ENCODE measurements at regions not wholly inside any gene's neighbourhood (a gene's known extent, or its start where the extent isn't known, plus 50 kb on each side); places are given as distances from the start of the nearest gene placed in this dataset.

DNA sequence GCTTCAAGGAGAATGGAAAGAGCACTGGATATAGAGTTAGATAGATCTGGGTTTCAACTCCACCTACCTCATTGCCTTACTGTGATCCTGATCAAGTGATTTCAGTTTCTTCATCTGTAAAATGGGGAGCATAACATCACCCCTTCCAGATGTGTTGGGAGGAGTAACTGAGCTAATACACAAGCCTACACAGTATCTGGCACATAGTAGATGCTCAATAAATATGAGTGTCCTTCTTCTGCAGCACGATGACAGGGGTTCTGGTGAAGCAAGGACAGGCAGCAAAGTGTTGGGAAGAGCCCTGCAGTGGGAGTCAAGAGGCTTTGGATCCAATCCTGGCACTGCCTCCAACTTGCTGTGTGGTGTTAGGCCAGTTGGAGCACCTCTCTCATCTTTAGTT is 270.0 kb downstream of the UACA start:
- DNase-seq (ENCODE audit: low read depth in 2 of 2, low spot score in 1 of 2): no peak

- DNase-seq (ENCODE audit: low read depth in 2 of 2, low spot score in 1 of 2): peak; percentile 56 to 59
Observed at GRCh38 chr15:70492240-70493177, 270.8 kb downstream of the UACA start.

DNA sequence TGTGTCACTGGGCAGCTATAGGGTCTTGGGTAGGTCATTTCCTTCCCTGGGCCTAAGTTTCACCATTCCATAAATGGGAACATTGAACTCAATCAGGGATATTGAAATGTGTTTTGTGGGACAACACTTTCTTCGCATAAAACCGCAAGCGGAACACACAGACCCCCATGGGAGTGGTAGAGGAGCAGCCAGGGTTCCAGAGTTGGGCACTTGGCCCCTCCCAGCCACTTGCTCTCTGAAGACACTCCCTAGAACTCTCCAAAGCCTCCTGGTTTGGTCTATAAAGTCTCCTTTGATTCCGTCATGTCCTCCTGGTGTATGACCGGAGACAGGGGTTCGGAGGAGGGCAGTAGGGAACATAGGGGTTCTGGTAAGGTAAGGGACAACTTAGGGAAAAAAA is 271.7 kb downstream of the UACA start:
- no peak for DNase-seq (ENCODE audit: low read depth in 2 of 2, low spot score in 1 of 2)

DNA sequence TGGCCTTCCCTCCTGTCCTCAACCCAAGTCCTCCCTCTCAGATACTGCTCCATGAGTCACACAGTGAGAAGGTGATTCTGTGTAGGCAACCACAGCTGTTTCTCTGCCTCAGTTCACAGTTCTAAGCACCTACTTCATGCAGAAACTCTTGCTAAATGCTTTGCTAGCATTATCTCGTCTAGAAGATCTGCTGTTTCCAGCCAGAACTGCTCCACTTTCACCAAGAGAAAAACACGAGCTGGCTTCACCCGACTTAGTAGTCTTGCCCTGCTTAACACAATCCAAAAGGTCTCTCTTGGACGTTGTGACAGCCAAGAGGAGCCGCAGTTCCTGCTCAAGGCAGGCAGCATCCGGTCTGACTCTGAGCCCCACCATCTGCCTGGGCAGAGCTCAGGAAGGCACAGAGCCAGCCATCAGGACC is 272.1 kb downstream of the UACA start:
- DNase-seq (ENCODE audit: low read depth in 2 of 2, low spot score in 1 of 2): no peak

GRCh38 chr15:70490838-70491155 is 272.6 kb downstream of the UACA start:
- DNase-seq (ENCODE audit: low read depth in 2 of 2, low spot score in 1 of 2): no peak

DNA sequence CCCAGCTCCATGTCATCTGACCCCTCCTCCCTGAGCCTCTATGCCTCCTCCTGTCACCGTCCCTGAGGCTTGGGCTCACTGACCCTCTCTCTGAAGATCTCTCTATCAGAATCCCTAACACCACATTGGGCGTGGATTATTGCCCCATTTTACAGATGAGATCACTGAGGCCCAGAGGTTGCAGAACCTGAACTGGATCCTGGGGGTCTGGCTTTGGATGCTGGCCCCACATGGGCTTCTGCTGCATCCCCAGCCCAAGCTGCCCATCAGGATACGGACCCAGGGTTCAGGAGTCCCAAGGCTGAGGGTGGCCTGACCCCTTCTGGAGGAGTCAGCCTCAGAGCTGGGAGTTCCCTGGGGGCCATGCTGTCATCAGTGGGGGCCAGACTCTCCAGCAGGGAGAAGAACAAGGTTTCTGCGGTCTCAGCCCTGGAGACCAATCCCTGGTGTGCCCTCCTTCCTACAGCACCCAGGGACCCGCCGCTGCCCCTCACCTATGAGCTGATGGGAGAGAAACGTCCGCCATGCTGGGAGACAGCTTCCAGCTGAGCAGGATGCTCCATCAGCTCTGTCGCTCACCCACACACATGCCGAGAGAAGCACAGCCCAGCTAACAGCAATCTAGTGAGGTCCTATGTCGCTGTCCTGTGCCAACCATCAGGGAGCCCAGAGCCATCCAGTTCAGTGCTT is 273.1 kb downstream of the UACA start:
- no peak for DNase-seq (ENCODE audit: low read depth in 2 of 2, low spot score in 1 of 2)

GRCh38 chr15:70488941-70489848 is 274.2 kb downstream of the UACA start:
- no peak for DNase-seq (ENCODE audit: low read depth in 2 of 2, low spot score in 1 of 2)

GRCh38 chr15:70488002-70488605 is 275.3 kb downstream of the UACA start:
- DNase-seq (ENCODE audit: low read depth in 2 of 2, low spot score in 1 of 2): peak; percentile 34 to 52

DNA sequence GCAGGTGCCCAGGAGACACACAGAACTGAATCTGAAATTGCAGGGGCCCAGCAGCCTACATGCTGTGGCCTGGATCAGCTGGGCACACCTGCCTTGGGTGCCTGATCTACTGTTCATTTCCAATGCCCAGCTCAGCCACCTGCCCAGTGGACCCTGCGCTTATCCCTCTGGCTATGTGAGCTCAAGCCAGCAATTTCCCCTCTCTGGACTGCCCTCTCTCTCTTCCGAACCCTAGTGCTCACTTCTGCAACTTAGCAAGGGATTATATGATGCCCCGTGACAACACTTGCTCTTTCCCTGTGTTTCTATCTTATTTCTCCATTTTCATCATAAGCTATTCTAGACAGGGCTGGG is 276.0 kb downstream of the UACA start:
- DNase-seq (ENCODE audit: low read depth in 2 of 2, low spot score in 1 of 2): no peak

- peak; percentile 30 to 62 for DNase-seq (ENCODE audit: low read depth in 2 of 2, low spot score in 1 of 2)
Observed at GRCh38 chr15:70486451-70487386, 276.6 kb downstream of the UACA start.

- DNase-seq (ENCODE audit: low read depth in 2 of 2, low spot score in 1 of 2): no peak
Observed at GRCh38 chr15:70486012-70486411, 277.3 kb downstream of the UACA start.

GRCh38 chr15:70484993-70485392 is 278.4 kb downstream of the UACA start:
- DNase-seq (ENCODE audit: low read depth in 2 of 2, low spot score in 1 of 2): no peak

GRCh38 chr15:70483513-70483912 is 279.8 kb downstream of the UACA start:
- DNase-seq (ENCODE audit: low read depth in 2 of 2, low spot score in 1 of 2): no peak

- DNase-seq (ENCODE audit: low read depth in 2 of 2, low spot score in 1 of 2): peak; percentile 23 to 48
Observed at GRCh38 chr15:70480196-70480856, 283.0 kb downstream of the UACA start.

- DNase-seq (ENCODE audit: low read depth in 2 of 2, low spot score in 1 of 2): no peak
Observed at GRCh38 chr15:70479785-70480184, 283.6 kb downstream of the UACA start.

GRCh38 chr15:70479056-70479455 is 284.3 kb downstream of the UACA start:
- DNase-seq (ENCODE audit: low read depth in 2 of 2, low spot score in 1 of 2): no peak

DNA sequence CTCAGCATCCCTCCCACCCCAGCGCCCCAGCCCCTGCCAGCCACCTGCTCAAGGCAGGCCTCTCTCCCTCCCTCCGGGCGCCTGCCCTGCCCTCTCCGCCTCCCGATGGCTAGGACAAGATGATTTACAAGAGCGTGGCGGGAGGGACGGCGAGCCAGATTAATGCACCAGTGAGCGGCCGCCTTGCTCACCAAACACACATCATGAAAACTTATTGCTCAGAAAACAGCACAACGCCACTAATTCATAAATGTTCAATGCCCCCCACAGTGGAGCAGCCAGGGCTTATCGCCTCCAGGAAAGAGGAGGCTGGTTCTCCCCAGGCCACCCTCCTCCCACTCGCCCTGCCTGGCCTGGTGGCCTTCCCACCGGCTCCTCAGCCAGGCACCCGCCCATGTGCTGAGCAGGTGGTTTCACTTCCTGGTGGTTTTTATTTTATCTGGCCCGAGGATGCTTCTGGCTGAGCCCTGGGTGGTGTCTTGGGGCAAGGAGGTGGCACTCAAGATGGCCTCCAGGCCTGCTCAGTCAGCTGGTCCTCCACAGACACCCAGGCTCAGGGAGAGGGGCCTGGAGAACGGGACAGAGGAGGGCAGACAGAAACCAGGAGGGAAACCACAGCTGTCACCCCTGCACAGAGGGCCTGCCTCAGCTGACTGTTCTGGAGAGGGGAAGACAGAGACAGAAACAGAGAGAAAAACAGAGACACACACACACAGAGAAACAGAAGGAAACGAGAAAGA is 284.9 kb downstream of the UACA start:
- no peak for DNase-seq (ENCODE audit: low read depth in 2 of 2, low spot score in 1 of 2)

DNA sequence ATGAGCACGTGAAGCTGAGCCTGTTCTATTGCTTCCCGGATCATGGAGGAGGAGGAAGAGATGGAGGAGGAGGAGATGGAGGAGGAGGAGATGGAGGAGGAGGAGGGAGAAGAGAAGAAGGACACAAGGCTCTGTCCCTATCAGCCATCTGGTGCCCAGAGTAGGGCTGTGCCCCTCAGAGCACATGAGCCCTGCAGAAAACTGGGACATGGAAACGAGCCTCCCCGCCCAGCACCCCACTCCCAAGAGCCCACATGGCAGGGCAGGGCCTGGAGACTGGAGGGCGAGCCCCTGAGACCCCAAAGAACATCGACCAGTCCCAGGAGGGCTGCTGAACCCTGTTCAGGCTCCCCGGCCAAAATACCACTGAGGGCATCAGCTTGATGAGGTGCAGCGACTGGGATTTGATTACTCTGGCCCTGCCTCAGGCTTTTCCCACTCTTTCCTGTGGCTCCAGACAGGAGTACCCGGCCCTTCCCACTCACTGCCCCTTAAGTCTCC is 285.6 kb downstream of the UACA start:
- DNase-seq (ENCODE audit: low read depth in 2 of 2, low spot score in 1 of 2): no peak

DNA sequence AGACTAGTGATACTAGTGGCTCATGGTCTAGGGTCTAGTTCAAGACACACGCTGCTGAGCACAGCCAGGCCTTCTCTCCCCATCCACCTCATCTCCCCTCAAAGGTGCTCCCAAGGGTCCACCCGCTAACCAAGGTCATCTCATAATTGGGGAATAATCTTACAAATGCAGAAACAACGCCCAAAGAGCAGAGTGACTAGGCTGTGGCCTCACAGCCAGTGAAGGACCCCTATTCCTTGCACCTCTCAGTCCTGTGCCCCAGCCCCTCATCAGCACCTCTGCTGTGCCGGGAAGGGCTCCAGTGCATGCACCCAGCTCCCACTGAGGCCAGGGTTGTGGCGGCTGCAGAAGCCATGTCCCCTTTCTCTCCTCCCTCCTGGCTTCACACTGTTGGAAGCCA is 286.9 kb downstream of the UACA start:
- DNase-seq (ENCODE audit: low read depth in 2 of 2, low spot score in 1 of 2): no peak
